PC-3 (cell line): ENCODE measurements at regions not wholly inside any gene's neighbourhood (a gene's known extent, or its start where the extent isn't known, plus 50 kb on each side); places are given as distances from the start of the nearest gene placed in this dataset.

Experiments used
- ATAC-seq: fragments of 200-7000 bp; cut with Tn5 transposase; 2 replicates; pipeline ENCODE4 v1.9.1; 2020; ENCODE audit warnings: mild to moderate bottlenecking, moderate library complexity
- BruUV-seq: library from RNA; stranded (reverse); fragments of 400-500 nt; replicated peaks from 2 replicates; lab custom pipeline; 2021; lab: Mats Ljungman, UMichigan
- CTCF ChIA-PET: fragments of 300-600 bp; sonication (Branson Sonifier 250); formaldehyde crosslinking; loops from one replicate; lab custom pipeline; 2022; ENCODE audit warnings: antibody characterized with exemption; lab: Charles Lee
- POLR2A ChIA-PET: fragments of 300-600 bp; sonication (Branson Sonifier 250); formaldehyde crosslinking; loops from one replicate; lab custom pipeline; 2022; ENCODE audit warnings: antibody characterized with exemption; ENCODE audit not compliant: unreplicated experiment; lab: Charles Lee
- DNase-seq: peaks from one replicate; pipeline ENCODE4 v3.0.0-alpha.2; 2015
- H2AFZ ChIP-seq: fragments of 300-600 bp; sonication (generic); 2 replicates; pipeline ENCODE4 v1.6.0; 2016; ENCODE audit warnings: antibody characterized with exemption, low read length
- H3F3A ChIP-seq: fragments of 300-600 bp; sonication (generic); one replicate; pipeline ENCODE4 v1.6.0; 2017; ENCODE audit warnings: antibody characterized with exemption, low read length, control low read depth, mild to moderate bottlenecking; ENCODE audit not compliant: unreplicated experiment
- H3K27ac ChIP-seq: fragments of 300-600 bp; sonication (generic); 2 replicates; pipeline ENCODE4 v1.5.1; 2016; ENCODE audit warnings: mild to moderate bottlenecking, low read length
- H3K27me3 ChIP-seq: fragments of 300-600 bp; sonication (generic); 2 replicates; pipeline ENCODE4 v1.6.1; 2016; ENCODE audit warnings: low read length, mixed read lengths
- H3K36me3 ChIP-seq: fragments of 300-600 bp; sonication (generic); 2 replicates; pipeline ENCODE4 v1.6.1; 2016; ENCODE audit warnings: low read depth, mixed run types, low read length, mixed read lengths
- H3K4me1 ChIP-seq: fragments of 300-600 bp; sonication (generic); 2 replicates; pipeline ENCODE4 v1.5.1; 2016; ENCODE audit warnings: low read length; ENCODE audit not compliant: insufficient read depth
- H3K4me2 ChIP-seq: fragments of 300-600 bp; sonication (generic); 2 replicates; pipeline ENCODE4 v1.6.0; 2016; ENCODE audit warnings: low read length
- H3K4me3 ChIP-seq: fragments of 300-600 bp; sonication (generic); 2 replicates; pipeline ENCODE4 v1.5.1; 2016; ENCODE audit warnings: mild to moderate bottlenecking, low read length, mixed read lengths
- H3K79me2 ChIP-seq: fragments of 300-600 bp; sonication (generic); 2 replicates; pipeline ENCODE4 v1.6.1; 2017; ENCODE audit warnings: low read length, mixed read lengths
- H3K9ac ChIP-seq: fragments of 300-600 bp; sonication (generic); 2 replicates; pipeline ENCODE4 v1.6.0; 2016; ENCODE audit warnings: mild to moderate bottlenecking, low read length
- H3K9me2 ChIP-seq: fragments of 300-600 bp; sonication (generic); replicated peaks from 2 replicates; pipeline ENCODE4 v1.6.1; 2016; ENCODE audit warnings: mixed run types, low read length, mixed read lengths
- H3K9me3 ChIP-seq: fragments of 300-600 bp; sonication (generic); 2 replicates; pipeline ENCODE4 v1.6.1; 2016; ENCODE audit warnings: low read length, mixed read lengths
- H4K20me1 ChIP-seq: fragments of 300-600 bp; sonication (generic); 2 replicates; pipeline ENCODE4 v1.6.1; 2016; ENCODE audit warnings: low read length, mixed read lengths
- CTCF ChIP-seq: fragments of 300-600 bp; sonication (generic); conservative IDR thresholded peaks from 2 replicates; pipeline ENCODE4 v1.5.1; 2017; ENCODE audit warnings: antibody characterized with exemption, low read depth, mild to moderate bottlenecking, low read length
- EZH2 ChIP-seq: fragments of 300-600 bp; sonication (generic); IDR thresholded peaks from one replicate; pipeline ENCODE4 v1.6.1; 2017; ENCODE audit warnings: antibody characterized with exemption, mild to moderate bottlenecking, low read length; ENCODE audit not compliant: unreplicated experiment
- EZH2phosphoT487 ChIP-seq: fragments of 300-600 bp; sonication (generic); IDR thresholded peaks from 2 replicates; pipeline ENCODE4 v1.6.1; 2018; ENCODE audit warnings: mild to moderate bottlenecking, antibody characterized with exemption, low read length, borderline replicate concordance
- intact Hi-C: fragments of 100-400 bp; cut with micrococcal nuclease; formaldehyde crosslinking; loops from 2 replicates; pipeline ENCODE4 v1.9.0; 2023

- no peaks in the 10 kb centered on the region for H3K9me2 ChIP-seq
- intact Hi-C loops: no loop called here
- H3K27ac ChIP-seq: no peak overlapping the region
- no peak overlapping the region for H3K9ac ChIP-seq
- no peaks in the 10 kb centered on the region for H3K9me3 ChIP-seq
- ATAC-seq (no peak), DNase-seq (no peak)
- TF ChIP-seq EZH2 (no peak), CTCF (no peak), EZH2phosphoT487 (no peak)
- no peaks in the 10 kb centered on the region for H4K20me1 ChIP-seq
- no peaks in the 10 kb centered on the region for H3K79me2 ChIP-seq
- H3K4me3 ChIP-seq: no peak overlapping the region
- no peaks in the 10 kb centered on the region for H3K27me3 ChIP-seq
- no peak overlapping the region for H3K4me2 ChIP-seq
- H3K4me1 ChIP-seq: no peaks in the 10 kb centered on the region
- no peaks in the 10 kb centered on the region for H3F3A ChIP-seq
- ChIA-PET CTCF (no interaction called here), POLR2A (no interaction called here)
- no TSS peak for BruUV-seq
- no peak overlapping the region for H2AFZ ChIP-seq
- no peaks in the 10 kb centered on the region for H3K36me3 ChIP-seq
Observed at GRCh38 chr4:4596720-4597119, 54.9 kb upstream of the STX18 start.

- Histone ChIP-seq H4K20me1 (no peaks in the 10 kb centered on the region), H3K4me3 (no peak overlapping the region), H3K9me3 (no peaks in the 10 kb centered on the region), H3K4me2 (no peak overlapping the region), H3K36me3 (no peaks in the 10 kb centered on the region), H3K27ac (no peak overlapping the region), H3K79me2 (no peaks in the 10 kb centered on the region), H3K9me2 (no peaks in the 10 kb centered on the region), H3K4me1 (peaks cover 6% of the 10 kb centered on the region; the same call in 1 of the 2 replicates), H3K9ac (no peak overlapping the region), H2AFZ (no peak overlapping the region), H3K27me3 (no peaks in the 10 kb centered on the region), H3F3A (no peaks in the 10 kb centered on the region)
- TF ChIP-seq EZH2 (no peak), EZH2phosphoT487 (no peak), CTCF (no peak)
- ATAC-seq (no peak), DNase-seq (no peak)
- CTCF ChIA-PET: no interaction called here
- no TSS peak for BruUV-seq
- intact Hi-C loops: no loop called here
- POLR2A ChIA-PET: no interaction called here
Observed at GRCh38 chr4:4595252-4595651, 53.4 kb upstream of the STX18 start.

GRCh38 chr4:4594285-4594920, 52.6 kb upstream of the STX18 start:
- Histone ChIP-seq H3K36me3 (no peaks in the 10 kb centered on the region), H3K9me2 (no peaks in the 10 kb centered on the region), H3K4me3 (no peak overlapping the region), H3K9ac (no peak overlapping the region), H2AFZ (no peak overlapping the region), H3K9me3 (no peaks in the 10 kb centered on the region), H3K4me2 (no peak overlapping the region), H4K20me1 (no peaks in the 10 kb centered on the region), H3K27ac (no peak overlapping the region), H3K27me3 (no peaks in the 10 kb centered on the region), H3K4me1 (peaks cover 10% of the 10 kb centered on the region; the same call in 1 of the 2 replicates), H3F3A (no peaks in the 10 kb centered on the region), H3K79me2 (no peaks in the 10 kb centered on the region)
- TF ChIP-seq EZH2phosphoT487 (no peak), EZH2 (no peak), CTCF (no peak)
- BruUV-seq: no TSS peak
- ChIA-PET POLR2A (no interaction called here), CTCF (no interaction called here)
- intact Hi-C loops: no loop called here
- ATAC-seq (no peak), DNase-seq (no peak)
